ENCODE measurements at regions not wholly inside any gene's neighbourhood (a gene's known extent, or its start where the extent isn't known, plus 50 kb on each side); places are given as distances from the start of the nearest gene placed in this dataset.

GRCh38 chr3:167895684-167896083 is 160.2 kb downstream of the SERPINI1 start:
- H3K4me3 ChIP-seq (ENCODE audit: low read depth, low read length) = no peak overlapping the region
- no peak for DNase-seq (ENCODE audit: low read depth)
- TF ChIP-seq CTCF (IDR thresholded peaks at IDR 0.05; ENCODE audit: low read depth, low read length) = no peak
- TF ChIP-seq POLR2A (IDR thresholded peaks at IDR 0.05; ENCODE audit: extremely low read depth, insufficient read length) = no peak
- no peak for TF ChIP-seq MYC (IDR thresholded peaks at IDR 0.05; ENCODE audit: low read depth, low read length)
- no peak for TF ChIP-seq MAX (IDR thresholded peaks at IDR 0.05; ENCODE audit: low read depth, low read length)

GRCh38 chr3:167895178-167895577 is 159.7 kb downstream of the SERPINI1 start:
- DNase-seq (ENCODE audit: low read depth) = no peak
- no peak for TF ChIP-seq POLR2A (IDR thresholded peaks at IDR 0.05; ENCODE audit: extremely low read depth, insufficient read length)
- no peak for TF ChIP-seq MYC (IDR thresholded peaks at IDR 0.05; ENCODE audit: low read depth, low read length)
- no peak for TF ChIP-seq CTCF (IDR thresholded peaks at IDR 0.05; ENCODE audit: low read depth, low read length)
- no peak for TF ChIP-seq MAX (IDR thresholded peaks at IDR 0.05; ENCODE audit: low read depth, low read length)

GRCh38 chr3:167892205-167892604 is 156.7 kb downstream of the SERPINI1 start:
- no peak overlapping the region for H3K4me3 ChIP-seq (ENCODE audit: low read depth, low read length)
- TF ChIP-seq POLR2A (IDR thresholded peaks at IDR 0.05; ENCODE audit: extremely low read depth, insufficient read length) (no peak), CTCF (IDR thresholded peaks at IDR 0.05; ENCODE audit: low read depth, low read length) (no peak), MYC (IDR thresholded peaks at IDR 0.05; ENCODE audit: low read depth, low read length) (no peak), MAX (IDR thresholded peaks at IDR 0.05; ENCODE audit: low read depth, low read length) (no peak)
- no peak for DNase-seq (ENCODE audit: low read depth)

More at GRCh38 chr3:167895178-167895577, 159.7 kb downstream of the SERPINI1 start:
- H3K4me3 ChIP-seq (ENCODE audit: low read depth, low read length) = no peak overlapping the region

GRCh38 chr3:167887096-167887495 is 151.6 kb downstream of the SERPINI1 start:
- H3K4me3 ChIP-seq (ENCODE audit: low read depth, low read length) = no peak overlapping the region
- TF ChIP-seq POLR2A (IDR thresholded peaks at IDR 0.05; ENCODE audit: extremely low read depth, insufficient read length) = no peak
- no peak for TF ChIP-seq MYC (IDR thresholded peaks at IDR 0.05; ENCODE audit: low read depth, low read length)
- no peak for TF ChIP-seq MAX (IDR thresholded peaks at IDR 0.05; ENCODE audit: low read depth, low read length)
- TF ChIP-seq CTCF (IDR thresholded peaks at IDR 0.05; ENCODE audit: low read depth, low read length) = no peak
- DNase-seq (ENCODE audit: low read depth) = no peak

- DNase-seq (ENCODE audit: low read depth) = no peak
- H3K4me3 ChIP-seq (ENCODE audit: low read depth, low read length) = no peak overlapping the region
- TF ChIP-seq MYC (IDR thresholded peaks at IDR 0.05; ENCODE audit: low read depth, low read length) (no peak), CTCF (IDR thresholded peaks at IDR 0.05; ENCODE audit: low read depth, low read length) (no peak), POLR2A (IDR thresholded peaks at IDR 0.05; ENCODE audit: extremely low read depth, insufficient read length) (no peak), MAX (IDR thresholded peaks at IDR 0.05; ENCODE audit: low read depth, low read length) (no peak)
These were observed 151.2 kb downstream of the SERPINI1 start for GRCh38 chr3:167886690-167887089.

GRCh38 chr3:167885277-167885676 is 149.8 kb downstream of the SERPINI1 start:
- no peak for DNase-seq (ENCODE audit: low read depth)
- no peak overlapping the region for H3K4me3 ChIP-seq (ENCODE audit: low read depth, low read length)
- TF ChIP-seq CTCF (IDR thresholded peaks at IDR 0.05; ENCODE audit: low read depth, low read length) (no peak), MYC (IDR thresholded peaks at IDR 0.05; ENCODE audit: low read depth, low read length) (no peak), MAX (IDR thresholded peaks at IDR 0.05; ENCODE audit: low read depth, low read length) (no peak), POLR2A (IDR thresholded peaks at IDR 0.05; ENCODE audit: extremely low read depth, insufficient read length) (no peak)

All from NB4 (cell line).